K562 (cell line): ENCODE measurements at regions not wholly inside any gene's neighbourhood (a gene's known extent, or its start where the extent isn't known, plus 50 kb on each side); places are given as distances from the start of the nearest gene placed in this dataset.

ENCODE experiments used
- CXXC5 ChIP-seq: fragments of 250-450 bp; sonication (Bioruptor Pico); IDR thresholded peaks from 2 replicates; pipeline ENCODE4 v1.8.0; 2022; ENCODE audit warnings: inconsistent platforms, mild to moderate bottlenecking, moderate library complexity
- HDAC2 ChIP-seq: fragments of 450-650 bp; IDR thresholded peaks from 2 replicates; pipeline ENCODE4 v1.6.1; 2016; ENCODE audit warnings: mild to moderate bottlenecking
- MYC ChIP-seq, 2 experiments: fragments of 250-450 bp in 1 of 2; sonication (Bioruptor Pico) in 1 of 2; IDR thresholded peaks; 2 replicates each; pipeline versions ENCODE4 v1.5.1 to v1.6.1; 2012 to 2021; ENCODE audit warnings: low read depth in 2 of 2, borderline replicate concordance in 1 of 2, improper control_type of control experiment in 1 of 2, low read length in 1 of 2, mild to moderate bottlenecking in 1 of 2, moderate library complexity in 1 of 2
- RCOR1 ChIP-seq, 2 experiments: IDR thresholded peaks; 2 replicates each; pipeline ENCODE4 v1.6.1; 2012; ENCODE audit warnings: low read depth in 2 of 2, low read length in 2 of 2, borderline replicate concordance in 1 of 2, improper control_type of control experiment in 1 of 2
- SIN3A ChIP-seq, 2 experiments: fragments of 150-350 bp in 1 of 2; IDR thresholded peaks; 2 replicates each; pipeline ENCODE4 v1.6.1; 2011 to 2016; ENCODE audit warnings: borderline replicate concordance in 2 of 2, low read depth in 2 of 2, low read length in 2 of 2, mild to moderate bottlenecking in 2 of 2, moderate library complexity in 2 of 2; ENCODE audit not compliant: control insufficient read depth in 1 of 2
- TRIM28 ChIP-seq: fragments of 450-650 bp; IDR thresholded peaks from 2 replicates; pipeline ENCODE4 v1.6.1; 2017
- ZBTB17 ChIP-seq: fragments of 450-650 bp; formaldehyde crosslinking; IDR thresholded peaks from 2 replicates; pipeline ENCODE4 v1.4.0; 2020; ENCODE audit warnings: mild to moderate bottlenecking
- ZNF175 ChIP-seq: fragments of 200-800 bp; sonication (Bioruptor generic); IDR thresholded peaks from 2 replicates; pipeline ENCODE4 v1.6.1; 2016; ENCODE audit warnings: low read depth, mild to moderate bottlenecking, missing genetic modification characterization, missing compliant biosample characterization
- ZNF23 ChIP-seq: fragments of 250-450 bp; sonication (Bioruptor Pico); IDR thresholded peaks from 2 replicates; pipeline ENCODE4 v1.4.0; 2020; ENCODE audit warnings: mild to moderate bottlenecking
- ZNF274 ChIP-seq: IDR thresholded peaks from 2 replicates; pipeline ENCODE4 v1.6.1; 2011; ENCODE audit warnings: low read depth, mild to moderate bottlenecking, low read length, moderate library complexity, borderline replicate concordance
- ZNF512 ChIP-seq: IDR thresholded peaks from 2 replicates; pipeline ENCODE4 v1.6.1; 2016; ENCODE audit warnings: missing genetic modification characterization, missing compliant biosample characterization

GRCh38 chr15:46131876-46132275 is 497.0 kb downstream of the SQOR start:
- TF ChIP-seq RCOR1 (IDR thresholded peaks at IDR 0.05; ENCODE audit: borderline replicate concordance in 1 of 2, low read depth in 2 of 2, low read length in 2 of 2) (no peak), CXXC5 (CRISPR knock-in tag) (no peak), TRIM28 (no peak), SIN3A (IDR thresholded peaks at IDR 0.05; ENCODE audit: borderline replicate concordance in 2 of 2, control insufficient read depth in 1 of 2, low read depth in 2 of 2, low read length in 2 of 2) (no peak), ZBTB17 (CRISPR knock-in tag) (no peak), ZNF23 (no peak), ZNF274 (no peak), HDAC2 (no peak), ZNF512 (tag) (no peak), MYC (IDR thresholded peaks at IDR 0.05; ENCODE audit: low read depth, low read length) (no peak), MYC (CRISPR knock-in tag; IDR thresholded peaks at IDR 0.05; ENCODE audit: borderline replicate concordance, low read depth) (no peak), ZNF175 (no peak)
